Embryonic facial prominence (tissue), 1 donor: ENCODE measurements at regions not wholly inside any gene's neighbourhood (a gene's known extent, or its start where the extent isn't known, plus 50 kb on each side); places are given as distances from the start of the nearest gene placed in this dataset.
A peak's percentile ranks its signal among the peaks of the same experiment; 100 is the strongest.

ENCODE experiments used
- DNase-seq: peaks from one replicate; pipeline ENCODE4 v3.0.0-alpha.2; 2016; ENCODE audit errors: extremely low spot score

DNA sequence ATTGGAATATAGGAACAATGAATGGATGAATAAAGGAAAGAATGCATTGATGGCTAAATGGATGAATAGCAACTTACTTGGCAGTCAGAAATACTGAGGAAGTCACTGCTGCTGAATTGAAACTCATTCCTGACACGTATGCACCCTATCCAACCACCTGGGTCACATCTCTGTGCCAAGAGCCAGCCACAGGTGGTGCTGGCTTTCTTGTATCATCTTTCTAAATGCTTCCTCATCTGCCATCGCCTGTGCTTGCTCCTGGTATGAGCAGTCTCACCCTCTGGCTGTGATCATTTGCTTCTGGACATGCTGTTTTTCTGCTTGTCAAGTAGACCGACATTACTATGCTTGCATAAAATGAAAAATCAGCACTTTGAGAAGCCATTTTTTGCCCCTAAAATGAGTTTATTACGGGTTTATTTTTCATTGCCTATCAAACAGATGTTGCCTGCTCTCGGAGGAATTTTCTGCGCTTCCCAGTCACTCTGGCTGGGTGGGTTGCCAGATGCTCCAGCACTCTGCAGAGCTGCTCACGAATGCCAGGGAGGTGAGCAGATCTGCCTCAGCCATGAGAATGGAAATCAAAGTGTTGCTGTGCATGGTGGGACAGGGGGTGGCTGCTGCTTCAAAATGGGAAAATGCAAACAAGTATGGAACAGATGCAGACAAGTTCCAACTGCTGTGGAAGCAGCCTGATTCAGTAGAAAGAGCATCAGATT is 1349.6 kb upstream of the CDH8 start:
- no peak for DNase-seq

DNA sequence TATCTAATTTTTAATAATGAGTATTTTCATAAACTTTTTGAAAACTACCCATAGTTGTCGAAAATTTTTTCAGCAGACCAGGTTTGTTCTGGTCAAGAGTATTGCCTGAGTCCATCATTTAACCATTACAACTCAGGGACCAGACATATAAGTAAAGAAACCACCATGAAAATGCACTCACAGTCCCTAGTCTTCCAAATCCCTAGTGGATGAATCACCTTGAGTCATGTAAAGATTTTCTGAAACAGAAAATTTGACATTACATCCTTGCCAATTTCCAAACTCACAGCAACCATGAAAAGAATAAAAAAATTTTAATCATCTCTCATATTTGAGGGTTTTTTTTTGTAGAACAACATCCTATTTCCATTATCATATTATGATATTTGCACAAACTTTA is 1337.5 kb upstream of the CDH8 start:
- DNase-seq, result no peak

DNA sequence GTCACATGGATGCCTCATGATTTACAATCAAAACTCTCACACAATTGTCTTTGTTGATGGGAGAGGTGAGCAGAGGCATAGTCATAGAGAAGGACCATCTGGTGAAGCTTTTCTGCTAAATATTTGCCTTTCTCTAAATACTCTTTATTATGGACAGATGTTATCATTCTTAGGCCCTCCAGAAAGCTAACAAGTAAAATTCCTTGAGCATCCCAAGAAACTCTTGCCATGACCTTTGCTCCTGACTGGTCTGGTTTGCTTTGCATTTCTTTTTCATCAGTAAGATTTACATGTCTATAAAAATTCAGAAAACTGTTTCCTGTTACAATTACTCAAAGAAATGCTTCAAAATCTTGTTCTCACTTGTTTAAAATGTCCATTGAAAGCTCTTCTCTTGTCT is 1336.6 kb upstream of the CDH8 start:
- DNase-seq, result no peak

DNA sequence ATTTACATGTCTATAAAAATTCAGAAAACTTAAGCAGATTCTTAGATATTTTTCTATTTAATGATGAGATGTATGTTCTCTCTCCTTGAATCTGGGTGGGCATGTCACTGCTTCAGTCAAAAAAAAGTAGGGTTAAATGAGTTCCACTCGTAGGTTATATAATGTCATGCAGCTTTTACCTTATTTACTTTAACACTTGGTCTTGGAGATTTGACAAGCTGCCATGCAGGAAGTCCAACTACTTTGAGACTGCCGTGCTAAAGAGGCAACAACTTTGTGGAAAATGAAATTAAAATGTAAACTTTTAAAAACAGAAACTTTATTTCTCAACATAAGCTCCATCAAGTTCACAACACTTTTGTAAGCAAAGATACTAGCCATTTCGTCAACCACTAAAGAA is 1336.0 kb upstream of the CDH8 start:
- DNase-seq, result no peak

DNA sequence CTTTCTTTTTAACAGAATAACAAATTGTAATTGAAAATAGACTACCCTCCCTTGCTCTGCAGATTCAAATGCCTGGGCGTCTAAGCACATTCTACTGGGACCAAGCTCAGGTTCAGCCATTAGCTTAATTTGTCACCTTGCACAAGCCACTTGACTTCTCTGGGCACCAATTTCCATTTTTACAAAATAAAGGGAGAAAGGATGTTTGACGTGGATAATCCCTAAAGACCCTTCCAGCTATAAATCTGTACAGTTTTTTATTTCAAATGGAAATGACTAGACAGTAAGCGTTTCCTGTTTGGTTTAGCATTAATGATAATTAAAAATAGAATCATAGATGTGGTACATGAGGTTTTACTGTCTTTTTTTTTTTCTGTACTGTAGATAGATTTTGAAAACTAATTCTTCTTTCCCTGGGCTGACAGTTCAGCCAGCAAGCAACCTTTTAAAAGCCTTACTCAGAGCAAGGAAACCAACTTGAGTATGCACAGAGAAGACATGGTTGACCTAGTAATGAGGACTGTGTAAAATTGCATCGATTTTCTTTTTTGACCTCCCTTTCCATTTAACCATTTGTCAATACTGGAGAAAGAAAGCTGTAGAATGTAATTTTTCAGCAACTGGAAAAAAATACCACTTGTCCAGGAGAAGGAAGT is 1329.5 kb upstream of the CDH8 start:
- no peak for DNase-seq

DNA sequence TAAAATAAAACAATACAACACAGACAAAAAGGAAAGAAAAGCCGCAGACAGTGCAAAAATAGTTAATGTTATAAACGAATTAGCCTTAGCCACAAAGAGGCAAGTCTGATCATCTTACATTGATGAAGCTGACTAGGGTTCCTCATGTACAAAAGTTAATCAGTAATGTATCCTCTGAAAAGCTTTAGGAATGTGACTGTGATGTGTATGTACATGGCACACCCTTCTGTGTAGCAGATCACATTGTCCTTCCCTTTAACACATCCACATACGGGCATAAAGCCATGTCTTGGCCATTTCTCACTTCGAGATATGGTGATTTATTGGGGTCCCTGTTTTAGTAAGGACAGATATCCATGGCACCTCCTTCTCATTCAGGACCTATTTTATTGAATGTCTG is 1327.5 kb upstream of the CDH8 start:
- DNase-seq, result no peak

DNA sequence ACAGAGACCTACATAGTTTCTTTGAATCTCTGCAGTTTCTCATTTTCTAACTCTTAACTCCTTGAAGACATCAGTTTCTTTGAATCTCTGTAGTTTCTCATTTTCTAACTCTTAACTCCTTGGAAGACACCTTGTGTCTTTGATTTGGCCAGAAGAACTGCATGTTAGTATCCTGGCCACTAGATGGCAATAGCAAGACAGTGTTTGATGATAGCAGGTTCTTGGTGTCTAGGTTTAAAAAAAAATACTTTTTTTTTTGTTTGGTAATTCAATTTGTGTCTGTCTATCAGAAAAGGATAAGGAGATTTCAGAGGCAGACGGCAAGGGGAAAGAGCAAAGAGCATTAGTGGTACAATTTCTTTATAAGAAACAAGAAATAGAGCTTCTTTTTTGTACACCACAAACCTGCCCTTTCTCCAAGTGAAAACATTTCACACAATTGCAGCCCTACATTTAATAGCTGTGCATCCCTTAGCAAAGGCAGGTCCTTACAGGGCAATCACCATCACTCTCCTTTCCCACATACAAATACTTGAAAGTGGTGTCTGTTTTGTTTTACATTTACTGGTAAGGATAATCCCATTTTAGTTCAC is 1324.9 kb upstream of the CDH8 start:
- DNase-seq, result peak; percentile 49

DNA sequence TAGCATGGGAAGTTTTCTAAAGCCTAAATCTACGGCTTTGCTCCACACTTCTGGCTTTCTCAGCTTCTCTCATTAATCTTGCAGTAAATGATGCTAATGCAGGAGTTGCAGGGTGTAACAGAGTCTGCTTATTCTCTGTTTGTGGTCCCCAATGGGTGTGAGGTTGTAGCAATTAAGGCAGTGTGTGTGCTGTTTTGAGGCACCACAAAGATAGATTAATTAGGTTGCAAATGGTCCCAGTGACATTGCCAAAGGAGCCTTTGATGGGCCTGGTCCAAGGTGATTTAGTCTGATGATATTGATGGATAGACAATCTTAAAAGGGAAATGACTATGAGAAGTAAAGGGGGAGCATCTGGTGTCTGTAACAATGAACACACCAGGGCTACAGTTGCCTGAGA is 1313.7 kb upstream of the CDH8 start:
- no peak for DNase-seq

DNA sequence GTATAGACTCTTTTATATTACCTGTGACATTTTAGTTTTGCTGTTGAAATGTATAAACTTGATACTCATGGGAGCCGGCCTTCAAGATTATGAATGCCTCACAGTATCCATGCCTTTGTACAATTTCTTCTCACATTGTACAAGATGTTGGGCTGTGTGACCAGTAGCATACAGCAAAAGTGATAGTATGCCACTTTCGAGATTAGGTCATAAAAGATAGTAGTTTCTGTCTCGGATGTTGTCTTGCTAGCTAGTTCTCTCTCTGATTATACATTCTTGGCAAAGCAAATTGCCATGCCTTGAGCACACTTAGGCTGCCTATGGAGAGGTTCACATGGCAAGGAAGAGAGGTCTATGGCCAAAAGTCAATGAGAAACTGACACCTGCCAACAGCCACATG is 1309.8 kb upstream of the CDH8 start:
- no peak for DNase-seq

DNA sequence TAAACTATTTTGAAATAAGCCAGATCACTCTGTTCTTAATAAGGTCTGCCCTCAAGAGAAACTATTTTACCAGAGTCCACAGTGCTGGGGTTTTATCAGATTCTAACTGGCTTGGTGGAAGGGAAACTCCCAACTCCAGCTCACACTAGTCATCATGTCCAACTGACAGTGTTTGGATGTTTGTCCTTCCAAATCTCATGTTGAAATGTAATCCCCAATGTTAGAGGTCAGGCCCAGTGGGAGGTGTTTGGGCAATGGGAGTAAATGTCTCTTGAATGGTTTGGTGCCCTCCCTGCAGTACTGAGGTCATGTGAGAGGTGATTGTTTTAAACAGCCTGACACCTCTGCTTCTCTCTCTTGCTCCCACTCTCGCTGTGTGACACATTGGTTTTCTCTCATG is 1301.0 kb upstream of the CDH8 start:
- no peak for DNase-seq

DNA sequence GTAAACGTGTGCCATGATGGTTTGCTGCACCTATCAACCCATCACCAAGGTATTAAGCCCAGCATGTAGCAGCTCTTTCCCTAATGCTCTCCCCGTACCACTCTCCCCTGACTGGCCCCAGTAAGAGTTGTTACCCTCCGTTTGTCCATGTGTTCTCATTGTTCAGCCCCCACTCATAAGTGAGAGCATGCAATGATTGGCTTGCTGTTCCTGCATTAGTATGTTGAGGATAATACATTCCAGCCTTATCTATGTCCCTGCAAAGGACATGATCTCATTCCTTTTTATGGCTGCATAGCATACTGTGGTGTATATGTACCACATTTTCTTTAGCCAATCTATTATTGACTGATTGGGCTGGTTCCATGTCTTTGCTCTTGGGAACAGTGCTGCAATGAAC is 1294.9 kb upstream of the CDH8 start:
- DNase-seq, result no peak

DNA sequence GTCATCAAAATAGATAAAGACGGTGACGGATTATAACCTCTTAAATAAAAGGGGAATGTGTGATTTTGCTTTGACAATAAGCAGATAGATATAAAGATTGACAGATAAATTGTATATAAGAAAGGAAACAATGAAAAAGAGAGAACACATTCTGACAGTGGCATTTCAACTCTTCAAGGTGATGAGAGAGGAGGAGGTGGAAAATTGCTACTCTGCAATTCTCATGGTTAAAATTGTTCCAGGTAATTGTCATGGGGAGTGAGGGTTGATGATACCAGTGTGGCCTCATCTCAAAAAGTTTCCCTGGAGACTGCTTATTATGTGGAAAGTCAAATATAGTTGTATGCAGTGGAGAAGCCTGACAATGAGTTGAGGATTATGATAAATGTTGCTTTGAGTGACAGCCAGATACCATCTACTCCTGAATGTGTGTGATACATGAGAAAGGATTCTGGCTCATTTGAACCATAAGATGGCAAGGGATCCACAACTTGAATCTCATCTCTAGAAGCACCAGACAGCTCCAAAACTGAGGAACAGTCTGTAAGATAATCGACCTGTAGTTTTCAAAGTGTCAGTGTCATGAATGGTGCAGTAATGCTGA is 1290.6 kb upstream of the CDH8 start:
- DNase-seq, result no peak

DNA sequence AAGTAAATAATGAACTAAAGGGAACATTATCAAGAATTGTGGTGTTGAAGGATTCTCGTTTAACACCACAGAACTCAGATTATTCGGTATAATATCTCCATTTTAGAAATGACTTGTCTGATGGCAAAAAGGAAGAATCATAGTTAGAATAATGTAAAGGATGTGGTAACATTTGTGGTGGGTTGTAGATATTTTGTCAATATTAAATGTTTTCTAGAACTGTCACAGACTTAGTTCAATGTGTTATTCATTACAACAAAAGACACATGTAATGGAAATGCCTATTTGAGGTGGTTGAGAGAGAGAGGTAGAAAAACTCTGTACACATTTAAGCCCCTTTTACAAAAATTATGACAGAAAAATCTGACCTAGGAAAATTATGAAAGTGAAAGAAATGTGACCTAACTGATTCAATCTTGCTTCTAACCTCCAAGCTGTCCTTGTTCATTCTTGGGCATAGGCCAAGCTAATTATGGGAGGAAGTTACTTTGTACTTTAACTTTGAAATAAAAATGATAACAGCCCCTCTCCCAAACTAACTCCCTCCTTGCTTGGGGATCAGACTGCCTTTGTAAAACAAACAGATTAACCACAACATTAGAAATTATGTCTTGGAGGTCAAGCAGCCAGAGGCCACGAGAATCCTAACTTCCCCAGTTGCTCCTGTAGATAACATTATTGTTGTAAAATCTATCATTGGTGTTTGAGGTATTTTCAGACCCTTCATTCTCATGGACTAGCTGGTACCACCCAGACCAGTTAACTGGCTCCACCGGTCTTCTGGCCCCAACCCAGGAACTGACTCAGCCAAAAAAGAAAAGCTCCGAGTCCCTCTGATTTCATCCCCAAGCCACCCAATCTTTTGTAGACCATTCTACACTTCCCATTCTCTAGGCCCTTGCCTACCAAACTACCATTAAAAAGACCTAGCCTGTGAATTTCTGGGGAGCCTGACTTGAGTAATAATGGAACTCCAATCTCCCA is 1287.8 kb upstream of the CDH8 start:
- DNase-seq, result no peak

DNA sequence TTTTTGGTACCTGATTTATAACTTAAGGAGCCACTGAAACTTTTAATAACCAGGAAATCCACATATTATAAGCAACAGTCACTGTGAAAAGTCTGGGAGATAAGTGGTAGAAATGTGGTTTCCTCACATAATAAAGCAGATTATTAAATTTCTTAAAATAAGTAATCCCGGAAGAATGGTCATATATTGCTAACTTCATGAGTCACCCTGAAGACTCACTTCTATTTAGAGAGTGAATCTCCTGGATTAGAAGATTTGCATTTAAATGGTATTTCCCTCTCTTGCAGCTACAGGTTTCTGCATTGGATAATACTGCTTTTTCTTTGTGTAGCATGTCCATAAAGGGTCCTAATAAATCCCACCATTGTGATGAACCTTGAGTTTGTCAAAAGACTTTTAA is 1286.8 kb upstream of the CDH8 start:
- DNase-seq, result no peak

DNA sequence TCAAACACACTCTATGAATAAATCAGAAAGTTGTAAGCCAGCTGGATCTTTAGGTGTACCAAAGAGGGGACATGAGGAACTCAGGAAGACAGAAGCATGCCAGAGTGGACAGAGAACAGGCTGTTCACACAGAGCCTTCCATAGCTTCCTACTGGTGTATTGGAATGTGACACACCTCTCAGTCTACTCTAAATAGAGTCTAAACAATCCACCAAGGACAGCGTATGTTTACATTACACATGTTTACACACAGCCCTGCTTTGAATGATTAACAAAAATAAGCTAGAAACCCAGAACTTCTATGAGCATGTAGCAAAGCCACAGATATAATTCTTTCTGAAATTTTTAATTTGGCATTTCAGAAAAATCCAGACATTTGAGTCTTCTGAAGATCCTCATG is 1279.0 kb upstream of the CDH8 start:
- DNase-seq, result no peak

DNA sequence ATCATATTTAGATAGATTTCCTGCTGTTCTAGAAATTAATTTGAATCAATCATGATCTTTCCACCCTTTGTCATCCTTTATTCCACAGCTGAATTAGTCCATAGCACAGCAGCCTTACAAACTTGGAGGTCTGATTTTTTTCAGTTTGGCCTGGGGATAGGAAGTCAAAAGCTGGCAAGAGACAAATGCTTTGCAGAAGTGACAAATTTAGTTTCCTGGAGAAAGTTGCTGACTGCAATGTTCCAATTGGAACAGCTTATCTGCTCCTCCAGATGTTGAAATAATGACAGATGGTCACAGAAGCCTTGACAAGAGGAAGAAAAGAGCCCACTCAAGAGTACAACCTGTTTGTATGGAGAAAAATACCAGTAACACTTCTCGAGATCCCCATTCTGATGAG is 1276.1 kb upstream of the CDH8 start:
- no peak for DNase-seq

DNA sequence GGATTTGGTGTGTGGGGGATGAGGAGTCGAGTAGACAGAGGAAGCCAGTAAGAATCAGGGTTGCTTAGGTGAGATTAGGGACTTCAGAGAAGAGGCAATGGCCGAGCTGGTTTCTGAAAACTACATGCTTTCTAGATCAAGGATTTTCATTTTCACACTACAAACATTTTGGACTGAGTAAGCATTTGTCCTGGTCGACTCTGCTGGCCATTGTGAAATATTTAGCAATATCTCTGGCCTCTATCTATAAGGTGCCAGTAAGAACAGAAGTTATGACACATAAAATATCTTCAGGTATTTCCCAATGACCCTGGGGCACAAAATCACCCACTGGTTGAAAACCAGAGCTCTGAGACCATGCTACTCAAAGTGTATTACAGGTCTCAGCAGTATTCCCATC is 1275.1 kb upstream of the CDH8 start:
- DNase-seq, result no peak

DNA sequence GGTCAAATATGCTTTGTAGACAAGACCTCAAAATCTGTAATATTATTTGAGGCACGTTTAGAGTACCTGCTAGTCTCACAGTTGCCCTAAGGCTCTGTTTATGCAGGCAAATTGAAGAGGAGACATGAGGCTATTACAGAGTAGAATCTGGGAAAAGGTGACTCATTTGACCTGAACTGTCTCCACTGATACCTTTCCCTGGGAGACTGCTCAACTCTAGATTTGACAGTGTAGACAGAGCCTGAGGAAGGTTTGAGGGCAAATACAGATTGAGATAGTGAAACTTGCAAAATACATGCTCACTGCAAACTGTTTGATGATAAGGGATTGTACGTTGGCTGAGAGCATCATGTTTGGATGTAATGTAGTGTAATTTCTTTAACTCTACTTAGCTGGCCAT is 1266.6 kb upstream of the CDH8 start:
- no peak for DNase-seq

DNA sequence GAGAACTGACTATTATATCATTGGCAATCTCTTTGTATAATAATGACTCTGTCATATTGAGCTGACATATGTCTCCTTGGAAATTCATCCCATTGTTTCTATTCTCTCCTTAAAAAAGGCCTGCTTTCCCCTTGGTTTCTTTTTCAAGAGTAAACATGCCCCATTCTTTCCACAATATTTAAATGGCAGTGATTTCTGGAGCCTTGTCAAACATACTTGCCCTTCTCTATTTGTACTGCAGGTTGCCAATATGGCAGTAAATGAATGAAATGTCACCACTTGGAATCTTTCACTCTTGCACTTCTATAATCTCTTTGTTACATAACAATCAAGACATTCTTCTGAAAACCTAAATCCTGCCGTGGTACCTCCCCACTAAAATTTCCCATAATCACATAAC is 1265.1 kb upstream of the CDH8 start:
- DNase-seq, result no peak

DNA sequence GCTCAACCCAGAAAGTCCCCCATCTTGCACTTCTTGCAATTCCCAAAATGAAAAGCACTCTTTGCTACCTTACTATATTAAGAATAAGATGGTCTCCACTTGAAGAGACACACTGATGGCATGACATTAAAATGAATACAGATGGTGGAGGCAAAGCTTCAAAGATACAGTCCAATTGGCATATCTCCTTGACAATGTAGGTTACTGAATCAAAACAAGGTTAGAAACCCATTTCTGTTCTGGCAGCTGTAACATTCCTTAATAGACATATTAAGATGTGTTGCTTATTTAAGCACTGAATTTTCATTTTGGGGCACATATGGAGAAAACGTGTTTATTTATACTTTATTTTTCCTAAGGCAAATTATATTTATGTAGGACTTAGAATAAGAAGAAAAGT is 1262.8 kb upstream of the CDH8 start:
- no peak for DNase-seq

DNA sequence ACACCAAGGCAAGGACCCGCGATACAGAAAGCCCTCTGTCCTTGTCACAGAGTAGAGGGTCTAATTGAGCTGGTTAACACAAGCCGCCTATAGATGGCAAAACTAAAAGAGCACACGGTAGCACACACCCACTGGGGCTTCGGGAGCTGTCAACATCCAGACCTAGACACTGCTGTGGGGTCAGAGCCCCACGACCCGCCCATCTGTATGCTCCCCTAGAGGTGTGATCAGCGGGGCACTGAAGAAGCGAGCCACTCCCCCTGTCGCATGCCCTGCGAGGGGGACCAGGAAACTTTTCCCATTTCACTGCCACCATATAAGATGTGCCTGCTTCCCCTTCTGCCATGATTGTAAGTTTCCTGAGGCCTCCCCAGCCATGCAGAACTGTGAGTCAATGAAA is 1255.8 kb upstream of the CDH8 start:
- DNase-seq, result no peak
